ENCODE measurements at regions not wholly inside any gene's neighbourhood (a gene's known extent, or its start where the extent isn't known, plus 50 kb on each side); places are given as distances from the start of the nearest gene placed in this dataset.

GRCh38 chr6:16985513-16986284 lies 116.2 kb upstream of the STMND1 start:
- H3K9me3 ChIP-seq = no peaks in the 10 kb centered on the region
- no peaks in the 10 kb centered on the region for H3K27me3 ChIP-seq
- H3K4me3 ChIP-seq = no peak overlapping the region
- no peaks in the 10 kb centered on the region for H3K4me1 ChIP-seq
- no peaks in the 10 kb centered on the region for H3K36me3 ChIP-seq
- TF ChIP-seq, protein P1, sequence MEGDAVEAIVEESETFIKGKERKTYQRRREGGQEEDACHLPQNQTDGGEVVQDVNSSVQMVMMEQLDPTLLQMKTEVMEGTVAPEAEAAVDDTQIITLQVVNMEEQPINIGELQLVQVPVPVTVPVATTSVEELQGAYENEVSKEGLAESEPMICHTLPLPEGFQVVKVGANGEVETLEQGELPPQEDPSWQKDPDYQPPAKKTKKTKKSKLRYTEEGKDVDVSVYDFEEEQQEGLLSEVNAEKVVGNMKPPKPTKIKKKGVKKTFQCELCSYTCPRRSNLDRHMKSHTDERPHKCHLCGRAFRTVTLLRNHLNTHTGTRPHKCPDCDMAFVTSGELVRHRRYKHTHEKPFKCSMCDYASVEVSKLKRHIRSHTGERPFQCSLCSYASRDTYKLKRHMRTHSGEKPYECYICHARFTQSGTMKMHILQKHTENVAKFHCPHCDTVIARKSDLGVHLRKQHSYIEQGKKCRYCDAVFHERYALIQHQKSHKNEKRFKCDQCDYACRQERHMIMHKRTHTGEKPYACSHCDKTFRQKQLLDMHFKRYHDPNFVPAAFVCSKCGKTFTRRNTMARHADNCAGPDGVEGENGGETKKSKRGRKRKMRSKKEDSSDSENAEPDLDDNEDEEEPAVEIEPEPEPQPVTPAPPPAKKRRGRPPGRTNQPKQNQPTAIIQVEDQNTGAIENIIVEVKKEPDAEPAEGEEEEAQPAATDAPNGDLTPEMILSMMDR (IDR thresholded peaks at IDR 0.05) = no peak
- intact Hi-C loops (cut with DNase I) = no loop called here
- H3K27ac ChIP-seq = no peak overlapping the region
- H3K9ac ChIP-seq (ENCODE audit: low read depth in 2 of 2, low read length in 2 of 2) = no peak overlapping the region
- DNase-seq = no peak

GRCh38 chr6:16982807-16983206 lies 119.0 kb upstream of the STMND1 start:
- Histone ChIP-seq H3K27me3 (no peaks in the 10 kb centered on the region), H3K4me3 (no peak overlapping the region), H3K9me3 (no peaks in the 10 kb centered on the region), H3K27ac (no peak overlapping the region), H3K4me1 (no peaks in the 10 kb centered on the region), H3K36me3 (no peaks in the 10 kb centered on the region), H3K9ac (ENCODE audit: low read depth in 2 of 2, low read length in 2 of 2) (no peak overlapping the region)
- intact Hi-C loops (cut with DNase I) = no loop called here
- DNase-seq = no peak
- TF ChIP-seq, protein P1 (IDR thresholded peaks at IDR 0.05) = no peak

- no peak overlapping the region for H3K4me3 ChIP-seq
- no peaks in the 10 kb centered on the region for H3K36me3 ChIP-seq
- TF ChIP-seq, protein P1 (IDR thresholded peaks at IDR 0.05) = no peak
- intact Hi-C loops (cut with DNase I) = no loop called here
- no peaks in the 10 kb centered on the region for H3K27me3 ChIP-seq
- no peak overlapping the region for H3K27ac ChIP-seq
- H3K9me3 ChIP-seq = no peaks in the 10 kb centered on the region
- H3K9ac ChIP-seq (ENCODE audit: low read depth in 2 of 2, low read length in 2 of 2) = no peak overlapping the region
- no peaks in the 10 kb centered on the region for H3K4me1 ChIP-seq
- DNase-seq = no peak
Measured at GRCh38 chr6:16979677-16980370, 122.0 kb upstream of the STMND1 start.

DNA sequence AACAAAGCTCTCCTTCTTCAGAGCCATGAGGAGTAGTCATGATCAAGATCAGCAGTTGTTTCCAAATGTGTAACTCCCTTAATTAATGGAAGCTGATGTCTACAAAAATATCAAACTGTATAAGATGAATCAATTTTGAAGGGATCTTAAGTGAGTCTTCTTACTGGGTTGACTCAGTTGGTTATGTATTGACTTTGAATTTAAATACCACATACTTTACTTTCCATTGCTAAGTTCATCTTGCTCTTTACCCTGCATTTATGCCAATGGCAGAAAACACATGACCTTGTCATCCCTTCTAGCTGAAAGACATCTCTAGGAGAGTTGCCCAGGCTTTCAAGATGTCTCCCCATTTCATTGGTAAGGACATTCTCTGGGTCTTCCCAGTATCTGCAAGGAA lies 123.2 kb upstream of the STMND1 start:
- Histone ChIP-seq H3K9ac (ENCODE audit: low read depth in 2 of 2, low read length in 2 of 2) (no peak overlapping the region), H3K27ac (no peak overlapping the region), H3K36me3 (no peaks in the 10 kb centered on the region), H3K4me1 (no peaks in the 10 kb centered on the region), H3K4me3 (no peak overlapping the region), H3K9me3 (no peaks in the 10 kb centered on the region), H3K27me3 (no peaks in the 10 kb centered on the region)
- TF ChIP-seq, protein P1 (IDR thresholded peaks at IDR 0.05) = no peak
- no peak for DNase-seq
- intact Hi-C loops (cut with DNase I) = no loop called here

DNA sequence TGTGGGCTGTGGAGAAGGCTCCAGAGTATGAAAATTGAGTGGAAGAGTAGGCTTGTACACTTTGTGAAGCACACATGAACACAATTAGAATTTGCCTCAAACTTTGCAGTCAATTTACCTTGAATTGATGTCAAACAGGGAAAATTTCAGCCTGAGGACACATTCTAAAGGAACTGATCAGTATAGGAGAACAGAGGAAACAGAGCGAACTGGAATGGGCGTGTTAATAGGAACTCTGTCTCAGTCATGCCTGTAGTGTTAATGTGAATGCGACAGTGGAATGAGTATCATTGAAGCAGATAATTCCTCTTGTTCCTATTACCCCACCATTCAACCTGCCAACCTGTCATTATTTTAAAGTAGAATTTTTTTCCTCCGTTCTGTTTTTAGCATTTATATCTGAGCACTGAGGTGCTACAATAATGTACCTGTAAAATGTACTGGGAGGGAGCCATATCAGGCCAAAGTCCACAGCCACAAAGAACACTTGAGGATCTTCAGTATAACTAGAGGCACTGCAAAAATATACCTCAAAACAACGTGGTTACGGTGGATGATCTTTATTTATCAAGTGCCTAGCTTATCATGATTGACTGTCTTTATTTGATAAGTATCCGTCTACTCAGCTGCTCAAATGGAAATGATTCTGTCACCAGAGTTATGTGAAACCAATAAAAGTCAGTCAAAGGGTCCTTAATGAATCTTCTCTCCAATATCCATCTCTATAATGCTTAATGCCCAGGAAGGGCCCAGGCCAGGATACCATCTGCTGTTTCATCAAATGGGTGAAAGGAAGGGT lies 125.3 kb upstream of the STMND1 start:
- H3K27me3 ChIP-seq = no peaks in the 10 kb centered on the region
- H3K4me3 ChIP-seq = no peak overlapping the region
- TF ChIP-seq, protein P1 (IDR thresholded peaks at IDR 0.05) = no peak
- H3K9ac ChIP-seq (ENCODE audit: low read depth in 2 of 2, low read length in 2 of 2) = no peak overlapping the region
- no peak overlapping the region for H3K27ac ChIP-seq
- H3K36me3 ChIP-seq = no peaks in the 10 kb centered on the region
- no peaks in the 10 kb centered on the region for H3K4me1 ChIP-seq
- DNase-seq = no peak
- no peaks in the 10 kb centered on the region for H3K9me3 ChIP-seq
- intact Hi-C loops (cut with DNase I) = no loop called here
